Fibroblast of skin of back (primary cell): ENCODE measurements at regions not wholly inside any gene's neighbourhood (a gene's known extent, or its start where the extent isn't known, plus 50 kb on each side); places are given as distances from the start of the nearest gene placed in this dataset.

Experiments
- DNase-seq: peaks from one replicate; pipeline ENCODE4 v3.0.0-alpha.2; 2013

DNA sequence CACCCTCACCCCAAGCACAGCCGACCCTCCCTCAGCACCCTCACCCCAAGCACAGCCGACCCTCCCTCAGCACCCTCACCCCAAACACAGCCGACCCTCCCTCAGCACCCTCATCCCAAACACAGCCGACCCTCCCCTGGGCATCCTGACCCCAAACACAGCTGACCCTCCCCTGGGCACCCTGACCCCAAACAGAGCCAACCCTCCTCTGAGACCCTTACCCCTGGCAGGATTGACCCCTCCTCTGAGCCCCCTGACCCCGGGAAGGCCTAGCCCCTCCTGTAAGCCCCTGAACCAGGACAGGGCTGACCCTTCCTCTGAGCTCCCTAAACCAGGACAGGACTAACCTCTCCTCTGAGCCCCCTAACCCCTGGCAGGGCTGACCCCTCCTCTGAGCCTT, 84.4 kb upstream of the RAB6C start:
- no peak for DNase-seq

DNA sequence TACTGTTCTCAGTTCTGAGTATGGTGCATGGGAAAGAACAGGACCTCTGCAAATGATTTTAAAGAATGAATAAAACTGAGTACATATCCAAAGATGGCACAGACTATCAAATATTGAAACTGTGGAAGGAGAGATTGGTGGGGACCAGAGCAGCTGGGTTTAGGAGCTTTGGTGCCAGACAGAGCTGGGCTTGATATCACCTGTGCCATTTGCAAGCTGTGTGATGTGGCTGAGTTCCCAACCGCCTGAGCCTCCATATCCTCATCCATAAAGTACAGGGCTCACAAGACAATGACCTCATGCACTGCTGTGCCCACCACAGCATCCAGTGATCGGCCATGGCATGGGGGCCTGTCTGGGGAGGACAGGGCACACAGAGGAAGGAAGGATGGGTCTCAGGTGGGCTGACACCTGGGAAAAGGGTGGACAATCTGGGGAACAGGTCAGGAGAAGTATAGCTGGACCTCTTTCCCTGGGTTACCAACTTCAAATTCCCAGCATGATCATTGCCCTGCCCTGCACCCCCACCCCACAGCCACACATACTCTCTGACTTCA, 83.9 kb upstream of the RAB6C start:
- DNase-seq = no peak

DNA sequence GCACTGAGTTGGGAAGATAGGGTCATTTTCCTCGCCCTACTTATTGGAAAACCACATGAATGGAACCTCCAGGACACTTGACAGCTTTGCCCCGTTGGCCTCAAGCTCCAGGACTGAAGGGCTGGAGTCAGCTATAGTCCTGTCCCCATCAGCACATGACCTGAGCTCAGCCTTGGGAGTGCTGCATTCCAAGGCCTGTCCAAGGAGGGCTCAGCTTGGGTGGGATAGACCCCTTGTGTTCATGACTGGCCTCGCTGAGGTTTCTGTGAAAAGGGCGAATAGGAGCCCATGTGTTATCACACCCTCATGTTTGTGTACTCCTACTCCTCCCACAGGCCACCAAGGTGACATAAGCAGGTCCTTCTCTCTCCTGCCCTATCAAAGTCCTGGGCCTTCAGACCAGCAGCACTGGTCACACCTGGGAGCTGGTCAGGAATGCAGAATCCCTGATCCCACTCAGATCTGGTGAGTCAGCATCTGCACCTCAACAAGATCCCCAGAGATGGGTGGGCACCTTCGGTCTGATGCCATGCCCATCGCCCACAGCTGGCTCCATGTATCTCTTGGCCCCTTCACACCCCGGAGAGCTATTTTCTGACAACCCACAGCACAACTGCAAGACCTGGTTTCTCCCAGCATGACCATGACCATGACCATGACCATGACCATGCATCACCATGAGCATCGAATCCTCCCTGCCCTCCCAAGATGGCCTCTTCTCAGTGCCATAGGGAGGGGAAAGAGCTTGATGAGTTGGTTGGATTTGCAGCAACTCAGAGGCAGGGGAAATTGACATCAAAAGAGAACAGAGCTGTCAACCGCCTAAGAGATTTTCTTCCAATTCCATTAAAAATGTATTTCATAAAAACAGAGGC, 83.0 kb upstream of the RAB6C start:
- no peak for DNase-seq

DNA sequence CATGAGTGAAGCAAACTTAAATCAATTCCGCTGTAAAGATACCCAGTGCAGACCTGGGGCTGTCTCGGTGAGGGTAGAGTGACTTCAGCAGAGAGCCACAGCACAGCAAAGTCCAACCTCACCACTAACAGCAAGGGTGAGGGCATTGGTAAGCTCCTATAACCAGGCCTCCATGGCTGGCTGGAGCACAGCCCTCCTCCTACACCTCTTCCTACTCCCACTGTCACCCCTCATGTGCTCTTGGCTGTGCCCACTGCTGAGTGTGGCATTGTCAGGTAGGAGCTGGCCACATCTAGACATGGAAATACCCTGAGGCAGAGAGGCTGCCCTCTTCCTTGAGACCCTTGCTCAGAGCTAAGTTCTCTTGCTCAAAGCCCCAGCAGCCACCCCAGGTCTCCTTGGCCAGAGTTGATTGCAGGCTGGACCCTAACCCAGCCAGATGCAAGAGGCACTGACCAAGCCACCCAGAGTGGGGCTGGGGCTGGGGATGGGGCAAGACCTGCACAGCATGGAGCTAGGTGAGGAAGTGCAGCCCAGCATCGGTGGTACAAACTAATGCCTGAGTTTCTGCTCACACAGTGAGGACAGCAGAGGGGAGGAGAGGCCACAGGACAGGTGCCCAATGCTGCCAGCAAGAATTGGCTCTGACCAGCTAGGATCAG, 77.6 kb upstream of the RAB6C start:
- no peak for DNase-seq

DNA sequence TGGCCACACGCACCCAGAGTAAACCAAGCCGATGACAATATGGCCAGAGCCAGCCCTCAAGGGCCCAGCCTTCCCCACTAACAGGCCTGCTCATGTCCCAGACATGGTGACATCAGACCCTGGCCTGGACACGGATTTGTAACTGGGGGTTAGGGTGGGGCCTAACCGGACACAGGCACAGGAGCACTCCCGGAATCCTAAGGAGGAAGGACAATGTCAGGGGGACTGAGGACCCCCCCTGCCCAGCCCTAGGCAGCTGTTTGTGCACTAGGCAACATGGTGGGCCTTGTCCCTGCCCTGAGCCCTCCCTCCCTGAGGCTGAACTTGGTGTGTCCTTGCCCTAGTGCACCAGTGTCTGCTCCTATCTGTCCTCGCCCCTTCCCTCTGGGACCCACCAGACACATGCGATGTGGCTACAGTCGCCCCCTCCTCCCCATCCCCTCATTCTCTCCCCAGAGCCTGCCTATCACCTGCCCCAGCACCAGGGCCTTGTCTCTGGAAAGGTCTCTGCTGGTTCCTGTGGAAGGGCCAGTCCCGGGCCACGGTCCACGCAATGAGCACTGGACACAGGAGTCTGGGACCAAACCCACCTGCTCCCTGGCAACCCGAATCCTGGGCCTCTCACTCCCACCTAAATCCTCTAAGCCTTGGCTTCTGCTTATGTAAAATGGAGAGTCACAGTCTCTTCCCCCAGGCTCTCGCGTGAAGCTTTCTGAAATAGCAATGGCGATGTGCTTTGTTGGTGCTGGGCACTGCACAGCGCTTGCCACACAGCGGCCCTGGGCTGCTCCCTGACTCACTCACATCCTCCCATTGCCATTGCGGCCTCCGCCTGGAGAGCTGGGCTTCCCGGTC, 76.5 kb upstream of the RAB6C start:
- DNase-seq = no peak

DNA sequence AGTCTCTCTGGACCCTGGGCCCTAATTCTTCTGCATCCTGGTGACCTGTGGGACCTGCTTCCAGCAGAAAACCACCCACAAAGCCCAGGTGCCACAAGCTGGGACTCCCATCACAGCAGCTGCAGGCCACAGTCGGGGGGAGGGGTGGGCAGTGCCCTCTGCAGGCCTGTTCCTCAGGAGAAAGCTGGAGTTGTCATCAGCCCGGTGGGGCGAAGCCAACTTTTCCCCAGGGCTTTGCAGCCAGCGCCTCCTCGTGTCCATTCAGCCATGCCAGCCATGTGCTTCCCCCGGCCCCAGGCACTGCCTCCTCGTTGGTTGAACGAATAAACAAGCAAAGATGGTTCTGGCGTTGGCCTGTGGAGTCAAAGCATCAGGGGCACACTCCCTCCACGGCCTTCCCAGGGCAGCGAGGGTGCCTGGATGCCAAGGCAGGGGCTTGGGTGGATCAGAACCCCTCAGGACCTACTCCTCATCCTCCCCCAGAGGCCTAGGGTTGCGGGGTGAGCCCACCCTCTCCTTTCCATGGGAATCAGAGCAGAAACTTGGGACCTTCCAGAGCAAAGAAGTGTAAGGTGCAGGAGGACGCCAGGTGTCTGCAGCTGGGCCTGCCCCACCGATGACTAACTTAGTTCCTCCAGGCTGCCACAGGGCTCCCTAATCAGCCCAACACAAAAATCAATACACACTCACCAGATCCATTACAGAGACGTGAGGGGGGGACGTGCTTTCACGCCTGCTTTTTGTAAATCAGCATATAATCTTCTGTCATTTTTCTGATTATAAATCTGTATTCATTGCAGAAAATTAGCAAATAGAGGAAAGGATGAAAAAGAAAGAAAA, 75.7 kb upstream of the RAB6C start:
- DNase-seq = no peak

DNA sequence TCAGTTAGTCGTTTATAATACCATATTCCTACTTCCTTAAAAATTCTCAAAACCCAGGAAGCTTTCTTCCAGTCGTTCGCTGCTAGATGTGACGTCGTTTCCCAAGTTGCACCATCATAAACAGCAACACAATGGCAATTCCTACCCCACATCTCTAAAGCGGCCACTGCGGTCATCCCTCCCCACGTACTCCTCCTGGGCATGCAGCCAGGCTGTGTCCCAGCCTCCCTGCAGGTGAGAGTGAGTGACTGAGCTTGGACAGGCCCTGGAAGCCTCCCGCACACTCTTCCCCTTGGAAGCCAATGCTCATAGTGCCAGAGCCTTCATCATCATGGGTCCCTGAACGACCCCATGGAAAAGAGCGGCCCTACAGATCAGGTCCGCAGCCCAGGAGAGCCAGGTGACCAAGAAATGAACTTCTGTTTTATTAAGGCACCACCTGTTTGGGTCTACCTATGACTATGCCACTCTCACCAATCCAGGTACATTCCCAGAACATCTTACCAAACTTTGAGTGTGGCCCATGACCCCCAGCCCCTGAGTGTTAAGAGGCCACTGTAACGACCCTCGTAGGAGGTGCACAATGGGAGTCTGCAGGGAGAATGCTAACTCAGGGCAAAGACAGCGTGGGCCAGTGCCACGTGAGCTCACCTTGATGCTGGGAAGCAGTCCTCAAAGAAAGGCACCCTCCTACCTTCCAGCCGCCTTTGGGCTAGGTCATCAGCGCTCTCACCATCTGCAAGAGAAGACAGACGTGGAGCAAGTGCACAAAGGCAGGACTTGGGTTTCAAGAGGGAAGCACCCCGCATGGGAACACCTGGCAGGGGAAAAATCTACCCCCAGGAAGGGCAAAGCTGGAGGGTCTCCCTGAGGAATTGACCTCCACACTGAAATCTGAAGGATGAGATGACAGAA, 74.7 kb upstream of the RAB6C start:
- no peak for DNase-seq

DNA sequence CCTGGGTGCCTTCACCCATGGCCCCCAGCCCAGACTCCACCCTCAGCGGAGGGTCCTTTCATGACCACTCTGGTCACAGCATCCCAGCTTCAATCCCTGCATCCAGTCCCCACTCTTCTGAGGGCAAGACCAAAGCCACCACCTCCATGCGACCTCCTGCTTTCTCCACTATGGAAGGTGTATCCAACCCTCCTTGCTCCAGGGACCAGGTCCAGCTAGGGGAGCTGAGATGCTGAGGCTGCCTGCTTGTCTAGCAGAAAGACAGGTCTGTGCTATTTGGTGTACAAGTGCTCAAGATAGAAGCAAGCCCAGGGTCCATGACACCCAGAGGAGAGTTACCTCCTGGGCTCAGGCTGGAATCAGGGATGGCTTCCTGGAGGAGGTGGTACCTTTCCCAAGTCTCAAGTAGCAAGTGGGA, 73.8 kb upstream of the RAB6C start:
- no peak for DNase-seq

DNA sequence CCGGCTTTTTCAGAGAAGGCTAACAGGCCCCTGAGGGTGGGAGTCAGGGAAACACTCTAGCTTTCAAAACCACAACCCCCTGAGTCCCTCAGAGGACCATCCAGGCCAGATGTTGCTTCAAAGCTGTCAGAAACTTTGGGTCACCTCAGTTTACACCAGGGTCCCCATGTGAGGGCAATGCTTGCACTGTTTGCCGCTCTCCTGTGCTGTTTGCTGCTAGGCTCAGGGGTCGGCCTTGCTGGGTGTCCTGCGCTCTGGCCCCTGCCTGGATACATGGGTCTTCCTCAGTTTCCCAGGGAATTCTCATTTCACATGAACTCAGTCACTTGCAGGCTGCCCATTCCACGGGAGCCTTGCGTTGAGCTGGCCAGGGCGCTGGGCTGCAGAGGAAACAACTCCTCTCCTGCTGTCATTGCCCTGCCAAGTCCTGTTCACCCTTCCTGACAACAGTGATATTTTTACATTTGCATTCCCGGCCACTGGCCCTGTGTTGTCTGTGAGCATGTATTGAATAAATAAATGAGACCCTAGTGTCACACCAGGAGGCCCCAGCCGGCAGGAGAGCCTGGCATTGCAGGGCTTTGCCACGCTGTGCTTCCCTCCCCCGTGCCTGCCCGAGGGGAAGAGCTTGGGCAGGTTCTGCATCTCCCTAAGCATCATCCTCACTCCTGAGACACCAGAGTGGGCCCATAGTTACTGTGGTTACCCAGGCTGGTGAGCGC, 73.2 kb upstream of the RAB6C start:
- no peak for DNase-seq

DNA sequence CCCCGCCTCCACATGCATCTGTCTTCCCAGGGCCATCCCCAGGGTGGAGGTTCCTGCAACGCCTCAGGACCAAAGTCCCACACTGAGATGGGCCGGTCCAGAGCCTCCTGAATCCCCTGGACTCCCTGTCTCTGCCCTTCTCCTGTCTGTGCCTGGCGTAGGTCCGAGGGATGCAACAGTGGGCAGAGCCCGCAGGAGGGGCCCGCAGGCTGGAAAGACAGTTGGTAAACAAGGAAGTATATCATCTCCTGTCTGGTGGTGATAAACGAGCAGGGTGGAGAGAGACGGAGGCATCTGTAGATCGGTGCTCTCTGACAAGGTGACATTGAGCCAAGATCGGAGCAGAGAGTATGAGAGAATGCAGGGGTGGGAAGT, 72.6 kb upstream of the RAB6C start:
- no peak for DNase-seq

DNA sequence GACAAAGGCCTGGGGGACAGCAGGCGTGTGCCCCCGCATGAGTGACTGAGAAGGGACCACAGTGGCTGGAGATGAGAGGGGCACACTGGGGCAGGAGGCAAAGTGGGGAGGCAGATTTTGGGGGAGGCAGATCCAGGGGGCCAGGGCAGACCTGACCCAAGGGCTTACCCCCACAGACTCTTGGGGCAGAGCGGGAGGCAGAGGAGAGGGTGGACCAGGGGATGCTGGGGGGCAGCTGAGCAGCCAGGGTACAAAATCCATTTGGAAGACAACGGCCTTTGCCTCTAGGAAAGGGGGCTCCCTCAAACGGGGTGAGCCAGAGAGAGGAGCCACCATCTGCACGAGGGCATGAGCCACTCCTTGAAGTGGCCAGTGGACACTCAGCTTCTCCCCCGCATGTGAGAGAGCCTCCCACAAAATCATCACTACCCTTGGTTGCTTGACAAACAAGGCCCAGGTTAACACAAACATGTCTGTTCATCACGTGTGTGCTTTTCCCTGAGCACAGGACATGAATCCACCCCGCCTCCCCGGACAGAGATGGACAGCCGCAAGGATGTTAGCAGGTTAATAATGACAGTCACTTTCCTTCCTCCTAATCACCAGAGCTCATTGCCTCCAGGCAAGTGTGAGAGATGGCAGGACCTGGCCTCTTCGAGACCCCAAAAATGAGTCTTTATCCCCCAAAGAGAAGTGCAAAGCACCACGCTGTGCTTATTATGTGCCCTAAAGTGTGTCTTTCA, 72.0 kb upstream of the RAB6C start:
- no peak for DNase-seq

DNA sequence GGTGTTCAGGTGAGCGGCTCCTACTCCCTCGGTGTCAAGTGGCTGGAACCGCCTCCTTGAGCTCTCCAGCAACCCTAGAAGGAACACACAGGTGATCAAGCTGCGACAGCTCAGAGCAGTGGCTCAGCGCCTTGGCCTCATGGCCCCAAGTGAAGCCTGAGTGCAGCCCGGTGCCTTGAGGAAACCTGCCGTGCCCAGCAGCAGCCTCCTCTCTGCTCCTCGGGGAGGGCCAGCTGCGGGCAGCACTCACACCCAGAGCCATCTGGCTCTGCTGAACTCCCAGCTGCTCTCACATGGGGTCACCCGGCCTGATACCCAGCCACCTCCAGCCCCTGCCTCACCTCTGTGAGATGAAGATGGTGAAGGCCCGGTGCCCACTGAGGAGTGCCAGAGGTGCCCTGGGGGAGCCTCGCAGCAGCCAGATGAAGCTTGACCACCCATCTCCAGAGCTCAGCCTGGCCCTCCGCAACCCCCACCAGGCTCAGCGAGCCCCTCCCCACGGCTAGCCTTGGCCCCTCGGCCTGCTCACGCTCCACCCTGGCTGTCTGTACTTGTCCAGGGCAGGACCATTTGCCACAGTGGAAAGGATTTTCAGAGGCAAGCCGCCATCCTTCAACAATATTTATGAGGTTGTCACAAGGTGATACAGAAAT, 70.6 kb upstream of the RAB6C start:
- no peak for DNase-seq

DNA sequence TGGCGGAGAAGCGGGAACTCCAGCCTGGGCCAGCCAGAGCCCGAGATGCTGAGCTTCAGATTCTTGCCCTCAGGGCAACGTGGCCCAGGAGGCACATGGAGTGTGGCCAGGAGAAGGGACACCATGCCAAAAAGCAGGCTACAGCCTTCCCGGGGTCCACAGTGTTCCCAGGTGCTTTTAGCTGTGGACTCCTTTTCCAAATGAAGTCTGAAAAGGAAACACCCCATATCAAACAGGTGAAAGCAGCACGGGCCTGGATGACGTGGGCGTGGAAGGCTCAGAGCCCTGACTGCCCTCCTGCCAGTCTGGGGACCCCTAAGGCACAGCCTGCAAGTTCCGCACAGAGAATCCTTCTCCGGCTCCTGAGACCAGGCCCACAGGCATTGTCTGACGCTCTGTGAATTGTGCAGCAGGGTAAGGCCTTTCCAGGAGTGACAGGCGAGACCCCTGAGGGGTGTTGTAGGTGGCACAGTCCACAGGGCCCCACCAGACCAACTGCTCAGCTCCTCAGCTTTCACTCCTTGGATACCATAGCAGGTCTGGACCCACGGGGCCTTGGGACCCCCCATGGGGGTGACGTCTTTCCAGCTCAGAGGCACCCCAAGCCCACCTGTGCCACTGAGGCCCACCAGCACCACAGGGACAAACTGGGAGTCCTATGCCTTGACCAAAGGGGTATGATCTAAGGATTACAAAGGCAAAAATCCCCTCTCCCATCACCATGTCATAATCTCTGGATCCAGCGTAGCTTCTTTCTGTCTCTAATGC, 69.6 kb upstream of the RAB6C start:
- DNase-seq = no peak

DNA sequence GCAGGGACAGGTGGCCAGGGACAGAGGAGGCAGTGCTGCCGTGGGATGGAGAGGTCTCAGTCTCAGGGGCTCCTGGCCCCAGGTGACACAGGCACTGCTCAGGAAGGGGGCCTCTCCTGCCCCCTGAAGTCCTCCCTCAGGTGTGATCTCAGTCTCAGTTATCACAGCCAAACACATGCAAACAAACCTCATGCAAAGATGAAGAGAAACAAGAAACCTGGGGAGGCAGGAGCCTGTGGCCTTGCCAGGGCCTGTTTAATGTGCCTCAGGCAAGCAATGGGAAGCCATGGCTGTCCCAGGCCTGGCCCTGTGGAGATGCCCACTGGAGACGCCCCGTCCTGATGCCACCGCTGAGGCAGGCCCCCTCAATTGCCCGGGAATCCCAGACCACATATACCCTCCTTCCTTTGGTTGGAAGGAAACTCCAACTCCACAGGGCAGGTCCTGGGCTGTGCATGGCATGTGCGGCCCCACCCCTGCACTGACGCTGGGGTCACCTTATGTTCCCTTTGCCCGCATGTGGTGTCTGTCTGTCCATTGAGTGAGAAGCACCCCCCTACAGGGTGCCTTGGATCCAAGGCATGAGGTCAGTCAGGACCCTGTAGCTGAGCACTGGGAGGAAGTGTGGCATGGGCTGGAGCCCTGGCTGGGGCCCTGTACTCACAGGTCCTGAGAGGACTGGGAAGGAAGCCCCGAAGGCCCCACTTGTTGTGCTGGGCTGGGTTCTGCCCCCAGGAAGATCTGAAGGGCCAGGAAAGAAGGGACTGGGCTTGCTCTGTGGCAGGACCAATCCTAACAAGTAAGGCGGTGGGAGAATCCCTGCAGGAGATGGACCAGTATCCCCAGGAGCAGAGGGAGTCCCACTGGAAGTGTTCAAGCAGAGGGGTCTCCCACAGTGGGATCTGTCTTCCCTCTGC, 68.8 kb upstream of the RAB6C start:
- no peak for DNase-seq

DNA sequence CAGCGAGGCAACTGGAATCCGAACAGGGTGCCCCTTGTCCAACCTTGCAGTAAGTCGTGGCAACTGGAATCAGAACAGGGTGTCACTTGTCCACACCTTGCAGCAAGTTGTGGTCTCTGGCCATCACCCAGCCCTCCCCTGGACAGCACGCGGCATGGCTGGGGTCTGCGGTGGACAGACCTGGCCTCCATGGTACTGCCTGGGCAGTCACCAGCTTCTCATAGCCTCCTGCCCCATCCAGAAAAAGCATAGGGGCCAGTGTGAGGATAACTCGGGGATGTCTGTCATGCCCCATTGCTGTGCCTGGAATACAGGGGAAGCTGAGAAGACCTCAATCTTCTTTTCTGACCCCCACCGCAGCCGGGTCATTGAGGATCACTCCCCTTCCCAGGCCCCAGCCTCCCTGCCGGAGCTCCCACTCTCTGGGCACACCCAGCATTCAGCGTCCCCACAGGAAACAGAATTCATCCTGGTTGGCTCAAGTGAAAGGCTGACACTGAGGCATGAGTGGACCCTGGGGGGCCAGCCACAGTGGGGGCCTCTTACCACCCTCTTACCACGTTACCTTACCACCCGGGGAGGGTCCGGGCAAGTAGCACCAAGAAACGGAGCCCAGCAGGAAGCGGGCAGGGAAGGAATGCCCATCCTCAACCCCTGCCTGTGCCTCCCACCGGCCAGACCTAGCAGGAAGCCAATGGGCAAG, 68.0 kb upstream of the RAB6C start:
- DNase-seq = no peak

DNA sequence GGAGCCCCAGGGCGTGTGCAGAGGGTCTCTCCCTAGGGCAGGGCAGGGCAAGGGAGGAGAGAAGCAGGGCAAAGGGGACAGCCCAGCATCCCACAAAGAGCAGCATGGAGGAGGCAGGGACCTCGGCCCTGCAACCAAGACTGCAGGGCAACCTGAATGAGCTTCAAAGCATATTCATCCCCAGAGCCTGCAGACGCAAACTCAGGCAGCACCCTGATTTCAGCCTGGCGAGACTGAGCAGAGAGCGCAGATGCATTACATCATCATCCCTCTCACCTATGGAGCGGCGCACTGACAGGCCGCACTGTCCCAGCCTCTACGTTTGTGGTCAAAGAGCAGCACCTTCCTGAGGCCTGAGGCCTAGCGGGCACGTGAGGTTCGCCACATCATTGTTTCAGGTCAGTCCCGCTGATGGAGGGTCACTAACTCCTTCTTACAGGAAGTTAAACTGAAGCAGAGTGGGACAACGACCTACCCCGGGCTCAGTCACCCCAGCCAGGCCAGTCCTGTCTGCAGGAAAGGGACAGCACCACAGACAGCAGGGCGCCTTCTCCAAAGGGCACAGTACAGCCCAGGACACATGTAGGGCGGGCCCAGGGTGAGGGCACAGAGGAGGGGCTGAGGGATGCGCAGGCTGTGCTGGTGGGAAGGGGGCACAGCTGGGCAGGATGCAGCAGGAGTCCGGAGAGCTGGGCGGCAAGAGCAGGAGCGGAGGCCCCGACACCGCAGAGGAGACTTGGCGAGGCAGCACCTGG, 67.2 kb upstream of the RAB6C start:
- no peak for DNase-seq
